Neural cell (in vitro differentiated cells): ENCODE measurements at regions not wholly inside any gene's neighbourhood (a gene's known extent, or its start where the extent isn't known, plus 50 kb on each side); places are given as distances from the start of the nearest gene placed in this dataset.

ENCODE experiments used
- H2AFZ ChIP-seq: fragments of 200-600, 300-800 bp; sonication (generic), shearing (Covaris generic); 2 replicates; pipeline ENCODE4 v1.6.0; 2014; ENCODE audit warnings: low read depth, mild to moderate bottlenecking, antibody characterized with exemption, low read length, moderate library complexity
- H3F3A ChIP-seq: fragments of 200-600 bp; shearing (Covaris generic); 2 replicates; pipeline ENCODE4 v1.6.1; 2016; ENCODE audit warnings: mild to moderate bottlenecking, moderate library complexity, mixed read lengths, antibody characterized with exemption, low read length; ENCODE audit not compliant: insufficient read depth, poor library complexity, severe bottlenecking
- H3K27ac ChIP-seq: fragments of 200-600, 300-800 bp; sonication (generic), shearing (Covaris generic); 2 replicates; pipeline ENCODE4 v1.5.1; 2014; ENCODE audit warnings: mild to moderate bottlenecking, low read length, moderate library complexity
- H3K27me3 ChIP-seq: fragments of 300-800, 200-600 bp; sonication (generic), shearing (Covaris generic); 2 replicates; pipeline ENCODE4 v1.6.0; 2014; ENCODE audit warnings: mild to moderate bottlenecking, low read depth, low read length, moderate library complexity; ENCODE audit not compliant: insufficient read depth
- H3K36me3 ChIP-seq: fragments of 300-800, 200-600 bp; sonication (generic), shearing (Covaris generic); 2 replicates; pipeline ENCODE4 v1.5.1; 2014; ENCODE audit warnings: mild to moderate bottlenecking, antibody characterized with exemption, low read length, moderate library complexity; ENCODE audit not compliant: insufficient read depth
- H3K4me2 ChIP-seq: fragments of 300-800, 200-600 bp; sonication (generic), shearing (Covaris generic); 2 replicates; pipeline ENCODE4 v1.6.0; 2014; ENCODE audit warnings: mild to moderate bottlenecking, low read length
- H3K4me3 ChIP-seq: fragments of 300-800, 200-600 bp; sonication (generic), shearing (Covaris generic); 2 replicates; pipeline ENCODE4 v1.5.1; 2014; ENCODE audit warnings: mild to moderate bottlenecking, low read length, moderate library complexity
- H3K79me2 ChIP-seq: fragments of 200-600 bp; shearing (Covaris generic); replicated peaks from 2 replicates; pipeline ENCODE4 v1.6.0; 2014; ENCODE audit warnings: mild to moderate bottlenecking, low read length, moderate library complexity; ENCODE audit not compliant: insufficient read depth
- H3K9ac ChIP-seq: fragments of 300-800, 200-600 bp; sonication (generic), shearing (Covaris generic); 2 replicates; pipeline ENCODE4 v1.6.1; 2016; ENCODE audit warnings: mild to moderate bottlenecking, low read length, mixed read lengths
- H3K9me2 ChIP-seq: fragments of 200-600 bp; shearing (Covaris generic); 2 replicates; pipeline ENCODE4 v1.6.1; 2016; ENCODE audit warnings: mild to moderate bottlenecking, low read length, mixed read lengths; ENCODE audit not compliant: insufficient read depth
- H3K9me3 ChIP-seq: fragments of 200-600, 300-800 bp; sonication (generic), shearing (Covaris generic); 2 replicates; pipeline ENCODE4 v1.6.1; 2016; ENCODE audit warnings: mild to moderate bottlenecking, mixed run types, low read length, moderate library complexity, mixed read lengths
- H4K20me1 ChIP-seq: fragments of 200-600 bp; shearing (Covaris generic); 2 replicates; pipeline ENCODE4 v1.6.1; 2016; ENCODE audit warnings: mild to moderate bottlenecking, mixed run types; ENCODE audit not compliant: insufficient read depth
- CTCF ChIP-seq: fragments of 450-650 bp; IDR thresholded peaks from 2 replicates; pipeline ENCODE4 v1.5.1; 2014; ENCODE audit warnings: antibody characterized with exemption, mild to moderate bottlenecking, moderate library complexity; ENCODE audit not compliant: poor library complexity, severe bottlenecking
- EP300 ChIP-seq: fragments of 450-650 bp; conservative IDR thresholded peaks from 2 replicates; pipeline ENCODE4 v1.6.1; 2014; ENCODE audit warnings: antibody characterized with exemption, mild to moderate bottlenecking, moderate library complexity; ENCODE audit not compliant: poor library complexity, severe bottlenecking
- EZH2 ChIP-seq: fragments of 200-600, 300-800 bp; shearing (Covaris generic), sonication (generic); IDR thresholded peaks from 2 replicates; pipeline ENCODE4 v1.6.1; 2014; ENCODE audit warnings: antibody characterized with exemption, low read length, borderline replicate concordance, mild to moderate bottlenecking; ENCODE audit not compliant: insufficient read depth, poor library complexity, severe bottlenecking
- MXI1 ChIP-seq: fragments of 450-650 bp; conservative IDR thresholded peaks from 2 replicates; pipeline ENCODE4 v1.6.1; 2014; ENCODE audit warnings: antibody characterized with exemption, mild to moderate bottlenecking; ENCODE audit not compliant: poor library complexity, severe bottlenecking
- POLR2AphosphoS5 ChIP-seq: IDR thresholded peaks from 2 replicates; pipeline ENCODE4 v1.6.1; 2012
- RAD21 ChIP-seq: fragments of 450-650 bp; conservative IDR thresholded peaks from 2 replicates; pipeline ENCODE4 v1.6.1; 2014; ENCODE audit warnings: antibody characterized with exemption, mild to moderate bottlenecking, moderate library complexity
- SMC3 ChIP-seq: fragments of 450-650 bp; conservative IDR thresholded peaks from 2 replicates; pipeline ENCODE4 v1.6.1; 2014; ENCODE audit warnings: antibody characterized with exemption, mild to moderate bottlenecking, moderate library complexity; ENCODE audit not compliant: poor library complexity
- TAF1 ChIP-seq: IDR thresholded peaks from 2 replicates; pipeline ENCODE4 v1.6.1; 2012; ENCODE audit warnings: low read depth
- TF ChIP-seq, protein P1 (sequence below): IDR thresholded peaks from 2 replicates; pipeline ENCODE4 v1.6.1; 2012; ENCODE audit warnings: borderline replicate concordance

GRCh38 chr6:22006795-22007194 is 290.0 kb downstream of the PRL start:
- Histone ChIP-seq H3K4me3 (no peak overlapping the region), H3F3A (no peaks in the 10 kb centered on the region), H3K27me3 (no peaks in the 10 kb centered on the region), H3K9me3 (no peaks in the 10 kb centered on the region), H2AFZ (no peak overlapping the region), H3K4me2 (no peak overlapping the region), H3K9ac (no peak overlapping the region), H4K20me1 (no peaks in the 10 kb centered on the region), H3K27ac (no peak overlapping the region), H3K9me2 (no peaks in the 10 kb centered on the region), H3K36me3 (no peaks in the 10 kb centered on the region), H3K79me2 (no peaks in the 10 kb centered on the region)
- TF ChIP-seq CTCF (no peak), EZH2 (no peak), TAF1 (no peak), SMC3 (no peak), EP300 (no peak), MXI1 (no peak), POLR2AphosphoS5 (no peak), RAD21 (no peak)
- TF ChIP-seq, protein P1, sequence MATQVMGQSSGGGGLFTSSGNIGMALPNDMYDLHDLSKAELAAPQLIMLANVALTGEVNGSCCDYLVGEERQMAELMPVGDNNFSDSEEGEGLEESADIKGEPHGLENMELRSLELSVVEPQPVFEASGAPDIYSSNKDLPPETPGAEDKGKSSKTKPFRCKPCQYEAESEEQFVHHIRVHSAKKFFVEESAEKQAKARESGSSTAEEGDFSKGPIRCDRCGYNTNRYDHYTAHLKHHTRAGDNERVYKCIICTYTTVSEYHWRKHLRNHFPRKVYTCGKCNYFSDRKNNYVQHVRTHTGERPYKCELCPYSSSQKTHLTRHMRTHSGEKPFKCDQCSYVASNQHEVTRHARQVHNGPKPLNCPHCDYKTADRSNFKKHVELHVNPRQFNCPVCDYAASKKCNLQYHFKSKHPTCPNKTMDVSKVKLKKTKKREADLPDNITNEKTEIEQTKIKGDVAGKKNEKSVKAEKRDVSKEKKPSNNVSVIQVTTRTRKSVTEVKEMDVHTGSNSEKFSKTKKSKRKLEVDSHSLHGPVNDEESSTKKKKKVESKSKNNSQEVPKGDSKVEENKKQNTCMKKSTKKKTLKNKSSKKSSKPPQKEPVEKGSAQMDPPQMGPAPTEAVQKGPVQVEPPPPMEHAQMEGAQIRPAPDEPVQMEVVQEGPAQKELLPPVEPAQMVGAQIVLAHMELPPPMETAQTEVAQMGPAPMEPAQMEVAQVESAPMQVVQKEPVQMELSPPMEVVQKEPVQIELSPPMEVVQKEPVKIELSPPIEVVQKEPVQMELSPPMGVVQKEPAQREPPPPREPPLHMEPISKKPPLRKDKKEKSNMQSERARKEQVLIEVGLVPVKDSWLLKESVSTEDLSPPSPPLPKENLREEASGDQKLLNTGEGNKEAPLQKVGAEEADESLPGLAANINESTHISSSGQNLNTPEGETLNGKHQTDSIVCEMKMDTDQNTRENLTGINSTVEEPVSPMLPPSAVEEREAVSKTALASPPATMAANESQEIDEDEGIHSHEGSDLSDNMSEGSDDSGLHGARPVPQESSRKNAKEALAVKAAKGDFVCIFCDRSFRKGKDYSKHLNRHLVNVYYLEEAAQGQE: no peak

DNA sequence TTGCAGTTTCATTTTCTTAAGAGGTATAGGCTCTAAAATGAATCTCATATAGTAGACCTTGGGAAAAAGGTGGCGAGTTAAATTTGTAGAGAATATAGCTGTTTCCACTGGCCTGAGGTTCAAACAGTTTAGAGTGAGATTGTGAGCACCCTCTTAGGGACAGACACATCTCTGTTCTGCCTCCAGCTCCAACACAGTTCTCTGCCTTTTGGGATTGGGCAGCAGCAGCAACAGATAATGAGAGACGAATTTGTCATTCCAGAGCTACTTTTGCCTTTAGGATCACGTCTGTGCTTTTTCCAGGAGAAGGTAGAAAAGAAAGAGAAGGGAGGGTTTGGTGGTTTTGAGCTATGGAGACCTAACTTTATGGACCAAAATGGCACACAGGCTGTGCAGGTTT is 289.4 kb downstream of the PRL start:
- no peak overlapping the region for H3K27ac ChIP-seq
- TF ChIP-seq CTCF (no peak), EZH2 (no peak), RAD21 (no peak), TAF1 (no peak), POLR2AphosphoS5 (no peak), SMC3 (no peak), MXI1 (no peak), EP300 (no peak)
- TF ChIP-seq, protein P1: no peak
- no peaks in the 10 kb centered on the region for H3K9me3 ChIP-seq
- no peaks in the 10 kb centered on the region for H3K79me2 ChIP-seq
- H3K4me2 ChIP-seq: no peak overlapping the region
- no peaks in the 10 kb centered on the region for H4K20me1 ChIP-seq
- no peaks in the 10 kb centered on the region for H3K36me3 ChIP-seq
- H3K9me2 ChIP-seq: no peaks in the 10 kb centered on the region
- no peak overlapping the region for H2AFZ ChIP-seq
- H3K9ac ChIP-seq: no peak overlapping the region
- H3F3A ChIP-seq: no peaks in the 10 kb centered on the region
- H3K4me3 ChIP-seq: no peak overlapping the region
- no peaks in the 10 kb centered on the region for H3K27me3 ChIP-seq
